T-helper 2 cell treated with Interferon-gamma antibody and Interleukin-4, amounts not matched to agents 5 μg/mL and 100 μg/mL, for 36 hours (primary cell): ENCODE measurements at regions not wholly inside any gene's neighbourhood (a gene's known extent, or its start where the extent isn't known, plus 50 kb on each side); places are given as distances from the start of the nearest gene placed in this dataset.
"Not testable (repeated sequence)": the region's sequence is repeated elsewhere in the genome, so short reads cannot be mapped to it uniquely, and the experiment has no call there.

Experiments
- DNase-seq: peaks from one replicate; pipeline ENCODE4 v3.0.0; 2021; ENCODE audit warnings: low spot score
- H3K27ac Mint-ChIP-seq: one replicate; pipeline ENCODE4 v1.8.0; 2021; ENCODE audit warnings: mild to moderate bottlenecking, mixed read lengths
- H3K27me3 Mint-ChIP-seq: one replicate; pipeline ENCODE4 v1.8.0; 2021; ENCODE audit warnings: low read depth, mixed read lengths
- H3K36me3 Mint-ChIP-seq: one replicate; pipeline ENCODE4 v1.8.0; 2021; ENCODE audit warnings: low read depth, mixed read lengths
- H3K4me1 Mint-ChIP-seq: one replicate; pipeline ENCODE4 v1.8.0; 2021; ENCODE audit warnings: low read depth, mixed read lengths
- H3K4me3 Mint-ChIP-seq: one replicate; pipeline ENCODE4 v1.8.0; 2022; ENCODE audit warnings: mild to moderate bottlenecking, moderate library complexity, mixed read lengths
- H3K9me3 Mint-ChIP-seq: one replicate; pipeline ENCODE4 v1.8.0; 2021; ENCODE audit warnings: mixed read lengths

DNA sequence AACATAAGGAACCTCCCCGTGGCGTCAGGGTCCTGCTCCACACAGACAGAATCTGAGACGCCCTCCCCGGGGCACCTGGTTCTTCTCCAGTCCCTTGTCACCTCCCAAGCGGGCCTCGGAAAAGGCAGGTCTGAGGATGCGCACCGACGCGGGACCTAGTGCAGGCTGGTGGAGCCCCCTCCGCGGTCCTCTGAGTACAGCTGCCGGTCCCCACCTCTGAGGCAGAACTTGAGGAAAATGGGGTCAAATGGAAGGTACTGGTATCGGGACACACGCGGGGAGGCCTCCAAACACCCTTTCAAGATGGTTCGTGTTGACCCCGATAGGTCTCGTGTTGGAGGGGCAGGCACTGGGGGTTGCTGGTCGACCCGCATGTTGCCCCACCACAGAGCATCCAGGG is 1725.3 kb downstream of the SPATA31A7 start:
- H3K27me3 Mint-ChIP-seq, H3K4me3 Mint-ChIP-seq, H3K9me3 Mint-ChIP-seq, H3K36me3 Mint-ChIP-seq, H3K4me1 Mint-ChIP-seq, DNase-seq, H3K27ac Mint-ChIP-seq: not testable (repeated sequence)

GRCh38 chr9:62915661-62916060 is 1725.8 kb downstream of the SPATA31A7 start:
- H3K27ac Mint-ChIP-seq, DNase-seq, H3K4me1 Mint-ChIP-seq, H3K9me3 Mint-ChIP-seq, H3K27me3 Mint-ChIP-seq, H3K36me3 Mint-ChIP-seq, H3K4me3 Mint-ChIP-seq: not testable (repeated sequence)

GRCh38 chr9:62918648-62919385 is 1729.0 kb downstream of the SPATA31A7 start:
- not testable (repeated sequence) for DNase-seq, H3K4me3 Mint-ChIP-seq, H3K9me3 Mint-ChIP-seq, H3K4me1 Mint-ChIP-seq, H3K36me3 Mint-ChIP-seq, H3K27ac Mint-ChIP-seq, H3K27me3 Mint-ChIP-seq

- H3K36me3 Mint-ChIP-seq, H3K4me1 Mint-ChIP-seq, DNase-seq, H3K9me3 Mint-ChIP-seq, H3K27me3 Mint-ChIP-seq, H3K27ac Mint-ChIP-seq, H3K4me3 Mint-ChIP-seq: not testable (repeated sequence)
Measured at GRCh38 chr9:62931484-62931883, 1741.6 kb downstream of the SPATA31A7 start.

GRCh38 chr9:62952840-62953239 is 1763.0 kb downstream of the SPATA31A7 start:
- not testable (repeated sequence) for H3K27me3 Mint-ChIP-seq, DNase-seq, H3K27ac Mint-ChIP-seq, H3K4me1 Mint-ChIP-seq, H3K9me3 Mint-ChIP-seq, H3K4me3 Mint-ChIP-seq, H3K36me3 Mint-ChIP-seq
